Brain pericyte (primary cell): ENCODE measurements at regions not wholly inside any gene's neighbourhood (a gene's known extent, or its start where the extent isn't known, plus 50 kb on each side); places are given as distances from the start of the nearest gene placed in this dataset.
"Not testable (repeated sequence)": the region's sequence is repeated elsewhere in the genome, so short reads cannot be mapped to it uniquely, and the experiment has no call there.

ENCODE experiments used
- DNase-seq: peaks from one replicate; pipeline ENCODE4 v3.0.0-alpha.2; 2012; ENCODE audit warnings: low read depth, low spot score

- DNase-seq = no peak
Observed at GRCh38 chr10:44564790-44565189, 179.9 kb upstream of the CXCL12 start.

- DNase-seq = no peak
Observed at GRCh38 chr10:44566786-44567185, 181.9 kb upstream of the CXCL12 start.

GRCh38 chr10:44567471-44567870 lies 182.6 kb upstream of the CXCL12 start:
- no peak for DNase-seq

- no peak for DNase-seq
Observed at GRCh38 chr10:44569193-44570091, 184.5 kb upstream of the CXCL12 start.

- no peak for DNase-seq
Observed at GRCh38 chr10:44571701-44572100, 186.8 kb upstream of the CXCL12 start.

GRCh38 chr10:44572146-44572545 lies 187.2 kb upstream of the CXCL12 start:
- no peak for DNase-seq

GRCh38 chr10:44573821-44574220 lies 188.9 kb upstream of the CXCL12 start:
- no peak for DNase-seq

GRCh38 chr10:44574596-44575480 lies 189.9 kb upstream of the CXCL12 start:
- DNase-seq = no peak

- DNase-seq = no peak
Observed at GRCh38 chr10:44575601-44576380, 190.9 kb upstream of the CXCL12 start.

GRCh38 chr10:44576702-44577191 lies 191.8 kb upstream of the CXCL12 start:
- no peak for DNase-seq

GRCh38 chr10:44577533-44577932 lies 192.6 kb upstream of the CXCL12 start:
- no peak for DNase-seq

GRCh38 chr10:44578271-44578670 lies 193.4 kb upstream of the CXCL12 start:
- DNase-seq = no peak

GRCh38 chr10:44578963-44579362 lies 194.1 kb upstream of the CXCL12 start:
- DNase-seq = not testable (repeated sequence)

- DNase-seq = no peak
Observed at GRCh38 chr10:44581996-44582395, 197.1 kb upstream of the CXCL12 start.

- DNase-seq = no peak
Observed at GRCh38 chr10:44587488-44588318, 202.8 kb upstream of the CXCL12 start.

- DNase-seq = no peak
Observed at GRCh38 chr10:44589181-44589943, 204.5 kb upstream of the CXCL12 start.

GRCh38 chr10:44589944-44590449 lies 205.1 kb upstream of the CXCL12 start:
- no peak for DNase-seq

GRCh38 chr10:44591911-44592310 lies 207.0 kb upstream of the CXCL12 start:
- no peak for DNase-seq

- DNase-seq = no peak
Observed at GRCh38 chr10:44593952-44594351, 209.1 kb upstream of the CXCL12 start.

GRCh38 chr10:44607116-44607515 lies 222.2 kb upstream of the CXCL12 start:
- no peak for DNase-seq
